GM18505 (cell line): ENCODE measurements at regions not wholly inside any gene's neighbourhood (a gene's known extent, or its start where the extent isn't known, plus 50 kb on each side); places are given as distances from the start of the nearest gene placed in this dataset.
"Not testable (repeated sequence)": the region's sequence is repeated elsewhere in the genome, so short reads cannot be mapped to it uniquely, and the experiment has no call there.

Experiments
- ATAC-seq: cut with Tn5 transposase; IDR thresholded peaks from one replicate; pipeline ENCODE4 v1.9.1; 2021; ENCODE audit not compliant: unreplicated experiment
- POLR2A ChIP-seq: IDR thresholded peaks from 4 replicates; pipeline ENCODE4 v1.6.1; 2011; ENCODE audit warnings: borderline replicate concordance; ENCODE audit not compliant: insufficient read depth, insufficient read length; ENCODE audit errors: extremely low read depth

GRCh38 chr2:220814441-220814840 is 757.7 kb downstream of the EPHA4 start:
- no peak for ATAC-seq

GRCh38 chr2:220815698-220816097 is 756.4 kb downstream of the EPHA4 start:
- ATAC-seq: no peak
- no peak for TF ChIP-seq POLR2A

More at GRCh38 chr2:220814441-220814840, 757.7 kb downstream of the EPHA4 start:
- TF ChIP-seq POLR2A: no peak

GRCh38 chr2:220821683-220822082 is 750.4 kb downstream of the EPHA4 start:
- no peak for ATAC-seq
- TF ChIP-seq POLR2A: no peak

DNA sequence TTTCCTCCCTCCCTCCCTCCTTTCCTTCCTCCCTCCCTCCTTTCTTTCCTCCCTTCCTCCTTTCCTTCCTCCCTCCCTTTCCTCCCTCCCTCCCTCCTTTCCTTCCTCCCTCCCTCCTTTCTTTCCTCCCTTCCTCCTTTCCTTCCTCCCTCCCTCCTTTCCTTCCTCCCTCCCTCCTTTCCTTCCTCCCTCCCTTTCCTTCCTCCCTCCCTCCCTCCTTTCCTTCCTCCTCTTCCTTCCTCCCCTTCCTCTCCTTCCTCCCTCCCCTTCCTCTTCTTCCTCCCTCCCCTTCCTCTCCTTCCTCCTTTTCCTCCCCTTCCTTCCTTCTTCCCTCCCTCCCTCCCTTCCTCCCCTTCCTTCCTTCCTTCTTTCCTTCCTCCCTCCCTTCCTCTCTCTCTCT is 748.5 kb downstream of the EPHA4 start:
- ATAC-seq: not testable (repeated sequence)

DNA sequence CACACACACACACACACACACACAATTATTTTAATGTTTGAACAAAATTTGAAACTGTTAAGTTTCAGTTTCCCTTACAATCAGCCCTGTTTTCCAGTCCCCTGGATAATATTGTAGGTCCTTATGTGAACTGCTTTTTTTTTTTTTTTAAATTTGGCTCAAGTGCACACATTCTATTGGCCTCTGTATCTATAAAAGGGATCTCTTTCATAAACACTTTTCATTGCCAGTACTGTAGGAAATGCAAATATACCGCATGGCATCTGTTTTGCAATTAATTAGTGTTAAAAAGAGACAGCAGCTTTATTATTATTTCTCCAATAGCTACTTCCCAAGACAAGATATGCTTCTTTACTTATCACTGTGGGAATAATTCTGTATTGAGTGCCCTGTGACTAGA is 738.7 kb downstream of the EPHA4 start:
- ATAC-seq: no peak
- TF ChIP-seq POLR2A: no peak

DNA sequence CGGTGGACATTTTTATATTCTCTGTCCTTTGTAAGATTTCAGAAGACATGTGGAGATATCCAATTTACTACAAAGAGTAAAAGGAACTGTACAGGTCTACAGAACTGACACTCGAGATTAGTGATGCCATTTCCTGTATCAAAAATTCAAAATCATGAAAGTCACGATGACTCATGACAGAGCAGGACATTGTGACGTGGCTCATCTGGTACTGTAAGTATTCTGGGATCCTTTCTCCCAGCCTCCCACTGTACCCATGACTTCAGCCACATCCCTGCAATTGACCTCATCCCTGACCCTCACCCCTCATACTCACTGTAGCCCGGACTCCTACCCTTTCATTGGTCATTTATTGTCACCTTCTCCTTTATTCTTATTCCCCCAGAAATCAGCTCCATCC is 736.5 kb downstream of the EPHA4 start:
- no peak for TF ChIP-seq POLR2A
- no peak for ATAC-seq

GRCh38 chr2:220837226-220837625 is 734.9 kb downstream of the EPHA4 start:
- no peak for ATAC-seq
- no peak for TF ChIP-seq POLR2A

GRCh38 chr2:220842901-220843665 is 729.0 kb downstream of the EPHA4 start:
- TF ChIP-seq POLR2A: no peak

GRCh38 chr2:220845766-220846273 is 726.3 kb downstream of the EPHA4 start:
- ATAC-seq: no peak
- TF ChIP-seq POLR2A: no peak

More at GRCh38 chr2:220842901-220843665, 729.0 kb downstream of the EPHA4 start:
- no peak for ATAC-seq

GRCh38 chr2:220847006-220847405 is 725.1 kb downstream of the EPHA4 start:
- ATAC-seq: no peak
- no peak for TF ChIP-seq POLR2A

DNA sequence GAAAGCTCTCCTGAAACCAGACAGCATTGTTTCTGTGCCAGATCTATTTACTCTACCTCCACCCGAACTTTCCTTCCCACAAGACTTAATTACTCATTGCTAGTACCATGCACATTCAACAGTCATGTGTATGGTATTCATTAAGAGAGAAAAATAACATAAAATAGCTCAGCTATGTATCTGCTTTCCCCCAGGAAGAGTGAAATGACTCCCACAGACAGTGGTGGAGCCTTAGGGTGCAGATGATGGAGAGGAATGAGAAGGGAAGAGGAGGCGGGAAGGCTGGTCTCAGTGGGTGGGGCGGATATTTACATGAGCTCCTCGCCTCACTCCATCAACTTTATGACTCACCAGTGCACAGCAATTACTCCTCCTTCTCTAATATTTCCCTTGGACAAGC is 724.5 kb downstream of the EPHA4 start:
- TF ChIP-seq POLR2A: no peak
- no peak for ATAC-seq

- TF ChIP-seq POLR2A: no peak
- no peak for ATAC-seq
These were observed 722.7 kb downstream of the EPHA4 start for GRCh38 chr2:220849433-220849832.

DNA sequence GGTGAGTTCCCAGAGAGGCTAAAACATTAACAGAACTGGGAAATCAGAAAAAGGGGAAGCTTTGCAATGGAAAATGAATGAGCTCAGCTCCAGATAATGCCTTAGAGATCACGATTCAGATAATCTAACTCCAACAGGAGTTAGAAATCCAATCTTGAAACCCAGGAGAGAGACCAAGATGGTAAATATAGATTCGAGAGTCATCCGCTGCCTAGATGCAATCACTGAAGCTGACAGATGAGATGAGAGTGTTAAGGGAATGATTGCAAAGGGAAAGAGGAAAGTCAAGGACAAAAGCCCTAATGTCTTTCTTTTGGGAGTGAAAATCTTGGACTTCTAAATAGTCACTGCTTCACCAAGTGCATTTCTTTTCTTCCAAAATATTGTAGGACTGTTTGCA is 722.0 kb downstream of the EPHA4 start:
- no peak for ATAC-seq

DNA sequence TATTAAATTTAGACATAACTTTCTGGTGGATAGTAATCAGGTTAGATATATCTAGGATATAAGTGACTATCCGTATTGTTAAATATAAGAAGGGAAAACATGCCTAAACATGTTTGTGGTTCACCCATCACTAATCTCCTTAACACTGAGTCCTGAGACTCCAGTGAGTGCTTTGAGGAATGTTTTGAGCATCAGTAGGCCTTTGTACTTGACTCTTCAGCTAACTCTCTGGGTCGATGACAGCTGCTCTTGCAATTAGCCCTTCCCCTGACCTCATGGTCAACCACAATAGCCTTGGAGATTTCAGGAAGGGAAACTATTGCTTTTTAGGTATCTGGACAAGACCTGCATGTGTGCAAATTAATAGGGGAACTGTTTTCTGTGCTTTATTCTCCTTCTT is 716.8 kb downstream of the EPHA4 start:
- no peak for TF ChIP-seq POLR2A

More for the DNA sequence above, 722.0 kb downstream of the EPHA4 start:
- TF ChIP-seq POLR2A: no peak

More for the DNA sequence above, 716.8 kb downstream of the EPHA4 start:
- ATAC-seq: no peak
